ENCODE measurements at regions not wholly inside any gene's neighbourhood (a gene's known extent, or its start where the extent isn't known, plus 50 kb on each side); places are given as distances from the start of the nearest gene placed in this dataset.

DNA sequence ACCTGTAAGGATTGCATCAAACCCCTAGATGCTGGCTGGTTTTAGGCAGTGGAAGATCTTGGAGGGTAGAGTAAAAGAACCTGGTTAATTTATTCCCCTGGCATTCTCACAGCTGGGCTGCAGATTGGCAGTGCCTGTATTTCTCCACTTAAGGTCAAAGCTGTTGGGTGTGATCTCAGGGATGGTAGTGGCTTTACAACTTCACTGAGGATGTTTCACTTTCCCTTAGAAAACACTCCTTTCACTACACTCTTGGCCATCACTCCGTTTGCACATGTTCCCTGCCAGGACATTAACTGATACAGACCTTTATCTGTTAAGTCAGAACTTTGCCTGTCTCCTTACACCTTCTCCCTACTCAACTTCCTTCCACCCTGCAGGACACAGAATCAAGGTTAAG, 779.1 kb upstream of the SEMA6D start:
- TF ChIP-seq, protein P1, sequence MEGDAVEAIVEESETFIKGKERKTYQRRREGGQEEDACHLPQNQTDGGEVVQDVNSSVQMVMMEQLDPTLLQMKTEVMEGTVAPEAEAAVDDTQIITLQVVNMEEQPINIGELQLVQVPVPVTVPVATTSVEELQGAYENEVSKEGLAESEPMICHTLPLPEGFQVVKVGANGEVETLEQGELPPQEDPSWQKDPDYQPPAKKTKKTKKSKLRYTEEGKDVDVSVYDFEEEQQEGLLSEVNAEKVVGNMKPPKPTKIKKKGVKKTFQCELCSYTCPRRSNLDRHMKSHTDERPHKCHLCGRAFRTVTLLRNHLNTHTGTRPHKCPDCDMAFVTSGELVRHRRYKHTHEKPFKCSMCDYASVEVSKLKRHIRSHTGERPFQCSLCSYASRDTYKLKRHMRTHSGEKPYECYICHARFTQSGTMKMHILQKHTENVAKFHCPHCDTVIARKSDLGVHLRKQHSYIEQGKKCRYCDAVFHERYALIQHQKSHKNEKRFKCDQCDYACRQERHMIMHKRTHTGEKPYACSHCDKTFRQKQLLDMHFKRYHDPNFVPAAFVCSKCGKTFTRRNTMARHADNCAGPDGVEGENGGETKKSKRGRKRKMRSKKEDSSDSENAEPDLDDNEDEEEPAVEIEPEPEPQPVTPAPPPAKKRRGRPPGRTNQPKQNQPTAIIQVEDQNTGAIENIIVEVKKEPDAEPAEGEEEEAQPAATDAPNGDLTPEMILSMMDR (IDR thresholded peaks at IDR 0.05; ENCODE audit: insufficient read depth, low read length): no peak
- no peak for DNase-seq (ENCODE audit: low read depth)
- H3K4me3 ChIP-seq (ENCODE audit: low read depth, low read length): no peak overlapping the region

DNA sequence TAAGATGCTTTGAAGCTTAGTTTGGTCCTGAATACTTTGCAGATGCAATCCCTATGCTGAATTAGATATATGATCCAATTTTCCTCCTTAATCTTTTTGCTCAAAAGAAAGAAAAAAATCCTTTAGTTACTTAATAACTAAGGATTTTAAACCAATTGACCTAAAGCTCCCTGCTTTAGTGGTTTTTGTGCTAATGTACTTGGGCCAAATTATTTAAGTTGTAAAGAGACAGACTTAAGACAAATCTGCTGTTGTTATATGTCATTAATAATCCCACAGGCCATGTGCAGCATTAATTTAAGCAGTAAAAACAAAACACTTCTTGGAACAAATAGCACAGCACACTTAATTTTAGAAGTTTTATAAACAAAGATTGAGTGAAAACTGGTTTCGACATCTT, 776.1 kb upstream of the SEMA6D start:
- TF ChIP-seq, protein P1 (IDR thresholded peaks at IDR 0.05; ENCODE audit: insufficient read depth, low read length): no peak
- DNase-seq (ENCODE audit: low read depth): no peak
- no peak overlapping the region for H3K4me3 ChIP-seq (ENCODE audit: low read depth, low read length)

DNA sequence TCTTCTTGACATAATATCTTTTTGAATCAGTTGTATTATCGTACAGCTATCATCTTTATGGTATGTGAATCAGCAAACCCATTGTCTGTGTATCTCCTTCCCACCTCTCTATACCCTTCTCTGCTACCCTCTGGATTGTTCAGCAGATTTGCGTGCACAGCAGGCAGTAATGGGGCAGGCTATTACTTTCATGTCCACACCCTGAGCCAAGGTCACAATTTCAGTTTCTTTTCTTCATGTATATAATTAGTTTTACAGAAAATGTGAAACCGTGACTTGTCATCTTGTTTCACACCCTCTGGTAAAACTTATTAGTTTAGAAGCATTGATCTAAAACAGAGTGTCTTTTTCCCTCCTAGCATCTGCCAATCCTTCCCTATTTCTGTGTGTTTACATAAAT, 770.4 kb upstream of the SEMA6D start:
- no peak for DNase-seq (ENCODE audit: low read depth)
- TF ChIP-seq, protein P1 (IDR thresholded peaks at IDR 0.05; ENCODE audit: insufficient read depth, low read length): no peak
- no peak overlapping the region for H3K4me3 ChIP-seq (ENCODE audit: low read depth, low read length)

DNA sequence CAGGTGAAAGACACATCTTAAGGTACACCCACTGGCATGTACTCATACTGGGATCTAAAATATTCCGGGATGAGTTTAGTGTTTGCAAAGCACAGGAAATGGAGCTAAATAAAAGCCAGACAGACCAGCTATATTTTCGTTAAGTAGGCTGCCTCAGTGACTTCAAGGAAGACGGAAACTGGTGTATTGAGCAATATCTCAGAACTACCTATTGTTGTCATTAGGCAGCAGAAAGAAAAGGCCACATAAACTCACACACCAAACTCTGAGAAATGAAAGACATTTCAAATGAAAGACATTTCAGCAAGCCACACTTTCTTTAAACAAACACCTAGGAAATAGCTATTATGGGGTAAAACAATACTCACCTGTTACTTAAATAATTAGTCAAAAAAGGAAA, 761.7 kb upstream of the SEMA6D start:
- TF ChIP-seq, protein P1 (IDR thresholded peaks at IDR 0.05; ENCODE audit: insufficient read depth, low read length): no peak
- H3K4me3 ChIP-seq (ENCODE audit: low read depth, low read length): no peak overlapping the region
- DNase-seq (ENCODE audit: low read depth): no peak

DNA sequence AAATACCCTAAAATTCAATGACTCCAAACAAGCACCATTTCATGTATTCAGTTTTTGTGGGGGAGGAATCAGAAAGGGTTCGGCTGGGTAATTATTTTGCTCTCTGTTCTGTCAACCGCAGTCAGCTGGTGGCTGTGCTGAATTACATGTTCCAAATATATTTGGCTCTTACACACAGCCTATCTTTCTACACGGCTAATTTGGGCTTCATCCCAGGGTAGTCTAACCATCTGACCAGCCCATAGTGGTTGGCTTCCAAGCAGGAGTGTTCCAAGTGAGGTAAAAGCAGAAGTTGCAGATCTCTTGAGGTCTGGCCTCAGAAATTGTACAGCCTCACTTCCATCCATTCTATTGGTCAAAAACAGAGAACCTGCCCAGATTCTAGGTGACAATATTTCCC, 760.8 kb upstream of the SEMA6D start:
- TF ChIP-seq, protein P1 (IDR thresholded peaks at IDR 0.05; ENCODE audit: insufficient read depth, low read length): no peak
- no peak for DNase-seq (ENCODE audit: low read depth)
- H3K4me3 ChIP-seq (ENCODE audit: low read depth, low read length): no peak overlapping the region

GRCh38 chr15:46956881-46957280, 760.4 kb upstream of the SEMA6D start:
- no peak overlapping the region for H3K4me3 ChIP-seq (ENCODE audit: low read depth, low read length)
- TF ChIP-seq, protein P1 (IDR thresholded peaks at IDR 0.05; ENCODE audit: insufficient read depth, low read length): no peak
- no peak for DNase-seq (ENCODE audit: low read depth)

DNA sequence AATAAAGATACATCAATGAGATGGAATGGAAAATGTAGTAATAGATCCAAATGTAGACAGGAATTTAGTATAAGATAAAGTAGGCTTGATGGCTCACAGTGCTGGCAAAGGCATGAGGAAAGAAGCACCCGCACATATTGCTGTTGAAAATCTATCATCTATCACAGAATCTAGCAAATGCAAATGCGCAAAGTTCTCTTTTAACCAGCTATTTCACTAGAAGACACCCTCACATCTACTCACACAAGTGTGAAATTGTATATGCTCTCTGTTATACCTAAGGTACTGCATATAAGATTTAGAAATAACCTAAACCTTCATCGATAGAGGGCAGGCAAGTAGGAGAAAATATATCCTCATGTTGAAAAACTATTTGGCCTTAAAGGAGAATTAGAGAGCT, 756.7 kb upstream of the SEMA6D start:
- TF ChIP-seq, protein P1 (IDR thresholded peaks at IDR 0.05; ENCODE audit: insufficient read depth, low read length): no peak
- DNase-seq (ENCODE audit: low read depth): no peak

More for the DNA sequence above, 756.7 kb upstream of the SEMA6D start:
- H3K4me3 ChIP-seq (ENCODE audit: low read depth, low read length): no peak overlapping the region

All from fibroblast of the aortic adventitia (primary cell).